ENCODE measurements at regions not wholly inside any gene's neighbourhood (a gene's known extent, or its start where the extent isn't known, plus 50 kb on each side); places are given as distances from the start of the nearest gene placed in this dataset.

DNA sequence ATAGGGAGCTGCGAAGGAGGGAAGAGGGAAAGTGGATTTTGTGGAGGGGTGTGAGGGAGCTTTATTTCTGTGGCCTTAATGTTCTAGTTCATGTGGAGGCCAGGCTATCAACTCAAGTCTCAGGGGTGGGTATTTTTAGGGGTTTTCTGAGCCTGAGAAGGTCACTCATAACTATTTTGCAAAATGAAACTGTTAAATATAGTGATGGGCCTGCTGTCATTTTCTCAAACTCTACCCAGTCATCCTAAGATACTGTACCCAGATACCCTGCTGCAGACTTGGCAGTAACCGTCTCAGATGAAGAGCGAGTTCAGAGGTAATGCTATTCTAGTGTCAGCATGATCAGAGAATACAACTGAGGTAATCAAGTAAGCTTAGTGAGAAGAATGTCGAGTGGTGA is 545.0 kb upstream of the TBL1XR1 start:
- Histone ChIP-seq H2BK20ac (ENCODE audit: low read length) (no peak overlapping the region), H3K79me2 (ENCODE audit: control insufficient read depth in 1 of 2, insufficient read depth in 2 of 2, low read length in 2 of 2) (no peaks in the 10 kb centered on the region), H3K27ac (ENCODE audit: low read depth, low read length) (no peak overlapping the region), H4K91ac (replicated peaks; ENCODE audit: insufficient read length, low read length) (no peak overlapping the region), H2AFZ (ENCODE audit: low read length) (no peak overlapping the region), H3K4me1 (replicated peaks in 1 of 4; ENCODE audit: control insufficient read depth in 3 of 4, insufficient read depth in 4 of 4, low read length in 3 of 4) (peaks cover 0 to 4% (median 0%) of the 10 kb centered on the region in 4 experiments; a peak in 1 of 7 replicates), H3K23me2 (ENCODE audit: low read depth, low read length) (no peaks in the 10 kb centered on the region; the same call in 1 of the 2 replicates), H3K4me3 (ENCODE audit: extremely low read depth in 1 of 4, insufficient read depth in 2 of 4, low read depth in 3 of 4, low read length in 4 of 4) (no peak overlapping the region), H3K14ac (ENCODE audit: insufficient read length) (no peak overlapping the region), H4K20me1 (replicated peaks in 1 of 2; ENCODE audit: control insufficient read depth in 1 of 2, insufficient read depth in 2 of 2, low read length in 2 of 2) (no peaks in the 10 kb centered on the region), H2BK120ac (replicated peaks; ENCODE audit: low read depth, low read length) (no peak overlapping the region), H3K9me3 (ENCODE audit: insufficient read depth in 2 of 2, low read depth in 1 of 2, low read length in 1 of 2) (no peaks in the 10 kb centered on the region), H3K18ac (ENCODE audit: extremely low read depth, low read length) (no peak overlapping the region), H4K5ac (ENCODE audit: insufficient read length, low read depth, low read length) (no peak overlapping the region), H3K36me3 (ENCODE audit: control insufficient read depth in 2 of 4, insufficient read depth in 4 of 4, low read length in 3 of 4) (no peaks in the 10 kb centered on the region), H3K23ac (ENCODE audit: insufficient read length) (no peak overlapping the region), H3K4me2 (ENCODE audit: insufficient read depth in 1 of 2, low read depth in 2 of 2, low read length in 2 of 2) (no peak overlapping the region), H3K27me3 (replicated peaks in 1 of 4; ENCODE audit: control insufficient read depth in 3 of 4, extremely low read depth in 1 of 4, insufficient read depth in 3 of 4, low read length in 3 of 4) (no peaks in the 10 kb centered on the region), H3K4ac (replicated peaks; ENCODE audit: insufficient read length, low read depth, low read length) (no peak overlapping the region), H2BK12ac (ENCODE audit: low read depth, low read length) (no peak overlapping the region), H3K56ac (replicated peaks; ENCODE audit: insufficient read length, low read depth, low read length) (no peak overlapping the region), H2BK15ac (ENCODE audit: low read length) (no peak overlapping the region), H3K9ac (replicated peaks in 1 of 4; ENCODE audit: extremely low read depth in 1 of 4, low read depth in 3 of 4, low read length in 3 of 4) (no peak overlapping the region), H2AK5ac (ENCODE audit: low read depth, low read length) (no peak overlapping the region), H3K79me1 (ENCODE audit: low read depth, low read length) (no peaks in the 10 kb centered on the region), H4K8ac (ENCODE audit: extremely low read depth, insufficient read depth, low read length) (no peak overlapping the region), H2BK5ac (ENCODE audit: low read depth, low read length) (no peak overlapping the region)
- DNase-seq (ENCODE audit: low read depth in 1 of 2, low spot score in 2 of 2) (no peak), FAIRE-seq (no peak)
- 94 to 100% methylated on average over 1 to 4 of the region's 4 CpGs for WGBS, 2 experiments (ENCODE audit: extremely low coverage in 1 of 2, insufficient coverage in 1 of 2, insufficient read length in 1 of 2, insufficient replicate concordance in 2 of 2, low coverage in 1 of 2, low lambda C conversion rate in 2 of 2, missing lambda C conversion rate in 1 of 2)
- POLR2A ChIA-PET (ENCODE audit: partially characterized antibody): no interaction called here
- TF ChIP-seq BACH1 (IDR thresholded peaks at IDR 0.05; ENCODE audit: low read length) (no peak), SP1 (IDR thresholded peaks at IDR 0.05; ENCODE audit: low read depth, low read length) (no peak), RNF2 (IDR thresholded peaks at IDR 0.05; ENCODE audit: borderline replicate concordance, low read depth, low read length, missing control alignments, poor library complexity, severe bottlenecking) (no peak), EZH2 (IDR thresholded peaks at IDR 0.05; ENCODE audit: low read depth, low read length, severe bottlenecking) (no peak), HDAC2 (IDR thresholded peaks at IDR 0.05; ENCODE audit: borderline replicate concordance in 1 of 2, low read depth in 2 of 2, low read length in 2 of 2) (no peak), CREB1 (IDR thresholded peaks at IDR 0.05) (no peak), SRF (IDR thresholded peaks at IDR 0.05; ENCODE audit: low read depth, low read length) (no peak)
- CTCF ChIA-PET (ENCODE audit: partially characterized antibody): no interaction called here
